ENCODE measurements at regions not wholly inside any gene's neighbourhood (a gene's known extent, or its start where the extent isn't known, plus 50 kb on each side); places are given as distances from the start of the nearest gene placed in this dataset.

DNA sequence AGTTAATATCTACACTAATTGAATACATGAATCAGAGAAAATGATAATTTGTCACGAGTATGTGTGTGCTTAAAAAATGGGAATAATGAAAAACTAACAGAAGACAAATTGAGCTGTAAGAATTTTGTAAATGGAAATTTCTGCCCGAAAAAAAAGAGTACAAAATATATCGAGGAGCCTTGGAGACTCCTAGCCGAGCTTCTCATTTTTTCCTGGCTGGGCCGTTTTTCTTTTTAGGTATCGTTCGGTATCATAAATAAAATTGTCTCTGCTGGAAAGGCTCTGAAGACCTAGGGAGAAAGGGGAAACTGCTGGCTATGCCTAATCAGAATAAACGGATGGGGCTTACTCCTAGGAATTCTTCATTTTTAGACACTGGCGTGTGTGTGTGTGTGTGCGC lies 227.2 kb upstream of the RAG2 start:
- FAIRE-seq: no peak
- Histone ChIP-seq H3K4me3 (ENCODE audit: low read depth, low read length) (no peak overlapping the region), H3K27me3 (ENCODE audit: control insufficient read depth, insufficient read depth, low read length) (no peaks in the 10 kb centered on the region), H3K36me3 (ENCODE audit: control insufficient read depth, insufficient read depth, low read length) (no peaks in the 10 kb centered on the region)
- no peak for DNase-seq (ENCODE audit: low read depth)
- TF ChIP-seq, protein P1, sequence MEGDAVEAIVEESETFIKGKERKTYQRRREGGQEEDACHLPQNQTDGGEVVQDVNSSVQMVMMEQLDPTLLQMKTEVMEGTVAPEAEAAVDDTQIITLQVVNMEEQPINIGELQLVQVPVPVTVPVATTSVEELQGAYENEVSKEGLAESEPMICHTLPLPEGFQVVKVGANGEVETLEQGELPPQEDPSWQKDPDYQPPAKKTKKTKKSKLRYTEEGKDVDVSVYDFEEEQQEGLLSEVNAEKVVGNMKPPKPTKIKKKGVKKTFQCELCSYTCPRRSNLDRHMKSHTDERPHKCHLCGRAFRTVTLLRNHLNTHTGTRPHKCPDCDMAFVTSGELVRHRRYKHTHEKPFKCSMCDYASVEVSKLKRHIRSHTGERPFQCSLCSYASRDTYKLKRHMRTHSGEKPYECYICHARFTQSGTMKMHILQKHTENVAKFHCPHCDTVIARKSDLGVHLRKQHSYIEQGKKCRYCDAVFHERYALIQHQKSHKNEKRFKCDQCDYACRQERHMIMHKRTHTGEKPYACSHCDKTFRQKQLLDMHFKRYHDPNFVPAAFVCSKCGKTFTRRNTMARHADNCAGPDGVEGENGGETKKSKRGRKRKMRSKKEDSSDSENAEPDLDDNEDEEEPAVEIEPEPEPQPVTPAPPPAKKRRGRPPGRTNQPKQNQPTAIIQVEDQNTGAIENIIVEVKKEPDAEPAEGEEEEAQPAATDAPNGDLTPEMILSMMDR (IDR thresholded peaks at IDR 0.05; ENCODE audit: insufficient read depth, low read length, severe bottlenecking): no peak

DNA sequence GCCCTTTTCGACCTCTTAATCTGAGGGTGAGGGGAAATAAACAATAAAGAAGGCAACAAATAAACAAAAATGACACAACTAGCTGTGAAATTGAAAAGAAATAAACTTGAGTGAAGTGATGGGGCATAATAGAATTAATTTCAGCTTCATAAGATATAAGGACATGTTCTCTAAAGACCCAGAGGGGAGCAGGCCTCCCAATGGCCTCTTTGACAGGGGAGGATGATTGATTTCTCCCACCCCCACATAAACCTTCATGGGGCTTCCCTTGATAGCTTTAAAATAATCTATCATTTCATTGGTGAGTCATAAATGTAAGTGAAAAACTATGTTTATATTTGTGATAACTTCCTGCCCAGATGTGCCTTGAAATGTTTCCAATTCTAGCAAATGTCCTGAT lies 226.3 kb upstream of the RAG2 start:
- no peaks in the 10 kb centered on the region for H3K36me3 ChIP-seq (ENCODE audit: control insufficient read depth, insufficient read depth, low read length)
- H3K27me3 ChIP-seq (ENCODE audit: control insufficient read depth, insufficient read depth, low read length): no peaks in the 10 kb centered on the region
- no peak overlapping the region for H3K4me3 ChIP-seq (ENCODE audit: low read depth, low read length)
- TF ChIP-seq, protein P1 (IDR thresholded peaks at IDR 0.05; ENCODE audit: insufficient read depth, low read length, severe bottlenecking): no peak
- no peak for DNase-seq (ENCODE audit: low read depth)
- FAIRE-seq: no peak

DNA sequence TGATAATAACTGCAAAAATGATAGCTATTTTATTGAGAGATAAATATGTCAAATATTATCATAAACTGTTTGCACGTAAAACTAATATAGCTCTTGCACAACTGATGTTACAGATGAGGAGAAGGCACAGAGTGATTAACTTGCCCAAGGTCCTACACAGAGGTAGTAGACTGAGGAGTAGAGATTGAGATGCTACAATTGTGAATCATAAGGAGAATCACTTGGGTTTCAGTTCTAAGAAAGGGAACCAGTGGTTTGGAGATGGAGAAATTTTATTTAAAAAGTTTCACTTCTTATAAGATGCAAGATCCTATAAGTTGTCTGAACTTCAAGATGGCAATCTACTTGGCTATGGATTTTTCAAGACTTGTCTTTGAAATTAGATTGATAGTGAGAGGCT lies 224.8 kb upstream of the RAG2 start:
- FAIRE-seq: no peak
- TF ChIP-seq, protein P1 (IDR thresholded peaks at IDR 0.05; ENCODE audit: insufficient read depth, low read length, severe bottlenecking): no peak
- DNase-seq (ENCODE audit: low read depth): no peak
- H3K4me3 ChIP-seq (ENCODE audit: low read depth, low read length): no peak overlapping the region
- H3K36me3 ChIP-seq (ENCODE audit: control insufficient read depth, insufficient read depth, low read length): no peaks in the 10 kb centered on the region
- H3K27me3 ChIP-seq (ENCODE audit: control insufficient read depth, insufficient read depth, low read length): no peaks in the 10 kb centered on the region

DNA sequence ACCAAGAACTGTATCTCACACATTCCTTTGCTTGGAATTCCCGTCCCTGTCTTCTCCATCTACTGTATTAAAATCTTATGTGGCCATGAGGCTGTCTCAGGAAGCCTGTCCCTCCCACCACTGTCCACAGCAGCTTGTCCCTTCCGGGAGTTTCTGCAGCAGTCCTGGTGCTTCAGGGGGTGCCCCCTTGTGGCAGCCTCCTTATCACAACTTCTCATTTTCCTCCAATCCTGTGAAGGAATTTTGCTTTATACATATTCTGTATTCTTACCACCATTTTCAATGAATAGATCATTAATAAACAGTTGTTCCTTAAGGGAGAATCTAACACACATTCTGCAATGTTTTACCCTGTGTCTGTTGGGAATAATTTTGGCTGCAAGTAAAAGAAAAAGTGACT lies 220.4 kb upstream of the RAG2 start:
- FAIRE-seq (no peak), DNase-seq (ENCODE audit: low read depth) (no peak)
- TF ChIP-seq, protein P1 (IDR thresholded peaks at IDR 0.05; ENCODE audit: insufficient read depth, low read length, severe bottlenecking): no peak
- Histone ChIP-seq H3K4me3 (ENCODE audit: low read depth, low read length) (no peak overlapping the region), H3K27me3 (ENCODE audit: control insufficient read depth, insufficient read depth, low read length) (no peaks in the 10 kb centered on the region), H3K36me3 (ENCODE audit: control insufficient read depth, insufficient read depth, low read length) (no peaks in the 10 kb centered on the region)

DNA sequence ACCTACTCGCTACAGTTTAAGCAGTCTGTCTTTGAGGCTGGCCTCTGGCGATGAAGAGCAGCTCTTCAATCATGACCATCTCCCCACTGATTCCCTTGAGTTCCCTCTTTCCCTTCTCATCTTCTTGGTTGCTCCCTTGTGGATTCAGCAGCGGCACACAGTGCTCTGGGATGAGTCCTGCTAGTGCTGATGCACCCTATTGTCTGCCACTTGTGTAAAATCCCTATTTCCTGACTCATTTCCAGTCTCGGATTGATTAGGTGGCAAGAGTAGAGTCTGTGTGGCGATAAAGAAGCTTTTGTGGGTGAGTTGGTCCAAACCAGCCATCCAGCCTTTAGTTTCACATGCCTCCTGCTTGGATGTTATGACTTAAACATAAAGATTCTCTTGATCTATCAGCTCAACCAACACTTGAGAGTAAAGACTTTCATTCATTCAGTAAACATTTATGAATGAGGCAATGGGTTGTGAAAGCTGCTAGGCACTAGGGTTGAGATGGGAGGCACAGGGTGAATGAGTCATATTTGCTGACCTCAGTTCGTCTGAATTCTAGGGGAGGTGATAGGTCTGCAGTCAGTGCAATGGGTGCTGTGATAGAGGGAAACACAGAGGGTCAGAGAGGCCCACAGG lies 219.4 kb upstream of the RAG2 start:
- H3K4me3 ChIP-seq (ENCODE audit: low read depth, low read length): no peak overlapping the region
- TF ChIP-seq, protein P1 (IDR thresholded peaks at IDR 0.05; ENCODE audit: insufficient read depth, low read length, severe bottlenecking): no peak
- no peaks in the 10 kb centered on the region for H3K36me3 ChIP-seq (ENCODE audit: control insufficient read depth, insufficient read depth, low read length)
- no peaks in the 10 kb centered on the region for H3K27me3 ChIP-seq (ENCODE audit: control insufficient read depth, insufficient read depth, low read length)
- no peak for FAIRE-seq
- peak; percentile 44 for DNase-seq (ENCODE audit: low read depth)

DNA sequence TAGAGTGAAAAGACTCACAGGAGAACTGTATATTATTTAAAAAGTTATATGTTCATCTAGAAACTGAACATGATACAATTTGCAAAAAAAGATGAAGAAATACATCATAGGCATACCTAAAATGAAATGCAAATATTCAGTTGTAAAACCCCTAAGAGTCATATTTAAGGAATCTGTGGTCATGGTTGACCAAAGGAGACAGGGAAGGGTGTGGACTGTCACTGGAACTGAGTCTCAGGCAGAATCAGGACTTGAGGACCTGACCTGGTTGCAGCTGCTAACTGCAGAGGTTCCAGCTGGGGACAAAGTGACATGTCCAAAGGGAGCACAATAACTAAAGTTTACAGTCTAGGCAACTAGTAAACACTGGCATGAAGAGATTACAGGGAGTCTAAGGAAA lies 211.3 kb upstream of the RAG2 start:
- FAIRE-seq (no peak), DNase-seq (ENCODE audit: low read depth) (no peak)
- no peak overlapping the region for H3K4me3 ChIP-seq (ENCODE audit: low read depth, low read length)
- TF ChIP-seq, protein P1 (IDR thresholded peaks at IDR 0.05; ENCODE audit: insufficient read depth, low read length, severe bottlenecking): no peak
- no peaks in the 10 kb centered on the region for H3K27me3 ChIP-seq (ENCODE audit: control insufficient read depth, insufficient read depth, low read length)
- no peaks in the 10 kb centered on the region for H3K36me3 ChIP-seq (ENCODE audit: control insufficient read depth, insufficient read depth, low read length)

All from bronchial epithelial cell (primary cell).